ENCODE measurements at regions not wholly inside any gene's neighbourhood (a gene's known extent, or its start where the extent isn't known, plus 50 kb on each side); places are given as distances from the start of the nearest gene placed in this dataset.
"Not testable (repeated sequence)": the region's sequence is repeated elsewhere in the genome, so short reads cannot be mapped to it uniquely, and the experiment has no call there.

GRCh38 chr18:72991379-72991778 is 123.6 kb upstream of the NETO1 start:
- no peak for TF ChIP-seq EZH2phosphoT487 (IDR thresholded peaks at IDR 0.05; ENCODE audit: low read depth, severe bottlenecking, unreplicated experiment)
- TF ChIP-seq EZH2 (IDR thresholded peaks at IDR 0.05; ENCODE audit: borderline replicate concordance): no peak
- no peak for TF ChIP-seq CTCF (IDR thresholded peaks at IDR 0.05; ENCODE audit: poor library complexity)
- DNase-seq (ENCODE audit: low spot score): no peak
- no peak overlapping the region for H2AFZ ChIP-seq
- no peaks in the 10 kb centered on the region for H3K27me3 ChIP-seq
- no peak overlapping the region for H3K4me2 ChIP-seq
- H3K36me3 ChIP-seq (replicated peaks; ENCODE audit: insufficient read depth, low read depth): no peaks in the 10 kb centered on the region
- H3K79me2 ChIP-seq: no peaks in the 10 kb centered on the region
- WGBS (ENCODE audit: low lambda C conversion rate, missing lambda C conversion rate): 81% methylated on average over 1 of the region's 1 CpG
- H3K4me1 ChIP-seq (ENCODE audit: insufficient read depth): no peaks in the 10 kb centered on the region
- H3K9me3 ChIP-seq (ENCODE audit: low read depth): no peaks in the 10 kb centered on the region
- no peaks in the 10 kb centered on the region for H3K9me2 ChIP-seq (replicated peaks; ENCODE audit: insufficient read depth)
- no peak overlapping the region for H3K27ac ChIP-seq
- H3K4me3 ChIP-seq: no peak overlapping the region
- no peaks in the 10 kb centered on the region for H4K20me1 ChIP-seq (ENCODE audit: insufficient read depth, poor library complexity, severe bottlenecking)

GRCh38 chr18:72987570-72987969 is 119.8 kb upstream of the NETO1 start:
- H3K27ac ChIP-seq; H3K27me3 ChIP-seq; H3K9me3 ChIP-seq (ENCODE audit: low read depth); H3K9me2 ChIP-seq (replicated peaks; ENCODE audit: insufficient read depth); H3K4me1 ChIP-seq (ENCODE audit: insufficient read depth); H3K4me2 ChIP-seq; H2AFZ ChIP-seq; H3K36me3 ChIP-seq (replicated peaks; ENCODE audit: insufficient read depth, low read depth); DNase-seq (ENCODE audit: low spot score); H3K79me2 ChIP-seq; H3K4me3 ChIP-seq; H4K20me1 ChIP-seq (ENCODE audit: insufficient read depth, poor library complexity, severe bottlenecking): not testable (repeated sequence)
- WGBS (ENCODE audit: low lambda C conversion rate, missing lambda C conversion rate): 84% methylated on average over 8 of the region's 9 CpGs

GRCh38 chr18:72986103-72986502 is 118.3 kb upstream of the NETO1 start:
- no peak overlapping the region for H2AFZ ChIP-seq
- no peaks in the 10 kb centered on the region for H4K20me1 ChIP-seq (ENCODE audit: insufficient read depth, poor library complexity, severe bottlenecking)
- WGBS (ENCODE audit: low lambda C conversion rate, missing lambda C conversion rate): 79% methylated on average over 1 of the region's 1 CpG
- no peak overlapping the region for H3K4me3 ChIP-seq
- H3K27ac ChIP-seq: no peak overlapping the region
- no peaks in the 10 kb centered on the region for H3K4me1 ChIP-seq (ENCODE audit: insufficient read depth)
- H3K9me2 ChIP-seq (replicated peaks; ENCODE audit: insufficient read depth): no peaks in the 10 kb centered on the region
- DNase-seq (ENCODE audit: low spot score): no peak
- no peaks in the 10 kb centered on the region for H3K27me3 ChIP-seq
- no peaks in the 10 kb centered on the region for H3K9me3 ChIP-seq (ENCODE audit: low read depth)
- H3K36me3 ChIP-seq (replicated peaks; ENCODE audit: insufficient read depth, low read depth): no peaks in the 10 kb centered on the region
- H3K79me2 ChIP-seq: no peaks in the 10 kb centered on the region
- no peak overlapping the region for H3K4me2 ChIP-seq
- TF ChIP-seq EZH2 (IDR thresholded peaks at IDR 0.05; ENCODE audit: borderline replicate concordance): no peak
- no peak for TF ChIP-seq EZH2phosphoT487 (IDR thresholded peaks at IDR 0.05; ENCODE audit: low read depth, severe bottlenecking, unreplicated experiment)
- no peak for TF ChIP-seq CTCF (IDR thresholded peaks at IDR 0.05; ENCODE audit: poor library complexity)

- H3K4me2 ChIP-seq: no peak overlapping the region
- H3K27me3 ChIP-seq: no peaks in the 10 kb centered on the region
- H3K27ac ChIP-seq: no peak overlapping the region
- no peak overlapping the region for H3K4me3 ChIP-seq
- H2AFZ ChIP-seq: no peak overlapping the region
- no peaks in the 10 kb centered on the region for H3K9me2 ChIP-seq (replicated peaks; ENCODE audit: insufficient read depth)
- H3K79me2 ChIP-seq: no peaks in the 10 kb centered on the region
- 43% methylated on average over 2 of the region's 2 CpGs for WGBS (ENCODE audit: low lambda C conversion rate, missing lambda C conversion rate)
- H3K4me1 ChIP-seq (ENCODE audit: insufficient read depth): no peaks in the 10 kb centered on the region
- no peak for DNase-seq (ENCODE audit: low spot score)
- H3K9me3 ChIP-seq (ENCODE audit: low read depth): no peaks in the 10 kb centered on the region
- no peaks in the 10 kb centered on the region for H3K36me3 ChIP-seq (replicated peaks; ENCODE audit: insufficient read depth, low read depth)
- no peaks in the 10 kb centered on the region for H4K20me1 ChIP-seq (ENCODE audit: insufficient read depth, poor library complexity, severe bottlenecking)
- TF ChIP-seq EZH2 (IDR thresholded peaks at IDR 0.05; ENCODE audit: borderline replicate concordance) (no peak), CTCF (IDR thresholded peaks at IDR 0.05; ENCODE audit: poor library complexity) (no peak), EZH2phosphoT487 (IDR thresholded peaks at IDR 0.05; ENCODE audit: low read depth, severe bottlenecking, unreplicated experiment) (no peak)
Measured at GRCh38 chr18:72985686-72986085, 117.9 kb upstream of the NETO1 start.

All from hepatocyte (in vitro differentiated cells).